ENCODE measurements at regions not wholly inside any gene's neighbourhood (a gene's known extent, or its start where the extent isn't known, plus 50 kb on each side); places are given as distances from the start of the nearest gene placed in this dataset.

DNA sequence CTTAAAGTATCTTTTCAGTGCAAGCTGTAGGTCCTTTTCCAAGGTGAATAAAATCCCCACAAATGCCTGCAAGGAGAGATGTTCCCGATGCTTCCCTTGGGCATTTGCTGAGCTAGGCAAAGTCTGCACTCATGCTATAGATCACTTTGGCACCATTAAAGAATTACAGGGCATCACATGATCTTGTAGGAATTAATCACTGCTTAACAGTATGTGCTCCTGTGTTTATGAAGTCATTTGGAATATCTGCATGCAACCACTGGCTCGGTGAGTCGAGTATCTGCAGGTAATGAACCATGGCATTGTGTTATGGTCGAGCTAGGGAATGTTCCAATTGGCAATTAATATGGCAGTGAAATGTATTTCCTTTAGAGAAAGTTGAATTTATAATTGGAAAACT, 615.1 kb downstream of the TLE1 start:
- TF ChIP-seq, protein P1, sequence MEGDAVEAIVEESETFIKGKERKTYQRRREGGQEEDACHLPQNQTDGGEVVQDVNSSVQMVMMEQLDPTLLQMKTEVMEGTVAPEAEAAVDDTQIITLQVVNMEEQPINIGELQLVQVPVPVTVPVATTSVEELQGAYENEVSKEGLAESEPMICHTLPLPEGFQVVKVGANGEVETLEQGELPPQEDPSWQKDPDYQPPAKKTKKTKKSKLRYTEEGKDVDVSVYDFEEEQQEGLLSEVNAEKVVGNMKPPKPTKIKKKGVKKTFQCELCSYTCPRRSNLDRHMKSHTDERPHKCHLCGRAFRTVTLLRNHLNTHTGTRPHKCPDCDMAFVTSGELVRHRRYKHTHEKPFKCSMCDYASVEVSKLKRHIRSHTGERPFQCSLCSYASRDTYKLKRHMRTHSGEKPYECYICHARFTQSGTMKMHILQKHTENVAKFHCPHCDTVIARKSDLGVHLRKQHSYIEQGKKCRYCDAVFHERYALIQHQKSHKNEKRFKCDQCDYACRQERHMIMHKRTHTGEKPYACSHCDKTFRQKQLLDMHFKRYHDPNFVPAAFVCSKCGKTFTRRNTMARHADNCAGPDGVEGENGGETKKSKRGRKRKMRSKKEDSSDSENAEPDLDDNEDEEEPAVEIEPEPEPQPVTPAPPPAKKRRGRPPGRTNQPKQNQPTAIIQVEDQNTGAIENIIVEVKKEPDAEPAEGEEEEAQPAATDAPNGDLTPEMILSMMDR (IDR thresholded peaks at IDR 0.05; ENCODE audit: low read length) = no peak
- no peak for TF ChIP-seq EZH2 (optimal IDR thresholded peaks at IDR 0.05; ENCODE audit: low read depth, low read length)
